Motor neuron (in vitro differentiated cells): ENCODE measurements at regions not wholly inside any gene's neighbourhood (a gene's known extent, or its start where the extent isn't known, plus 50 kb on each side); places are given as distances from the start of the nearest gene placed in this dataset.

Source experiments
- ATAC-seq, 8 experiments: fragments of 200-7000 bp; cut with Tn5 transposase; replicated peaks in 6 of 8; 2 replicates each; pipeline ENCODE4 v1.8.0; 2021; ENCODE audit warnings: mild to moderate bottlenecking in 8 of 8, moderate library complexity in 8 of 8
- H3K27ac ChIP-seq, 2 donors: fragments of 250-450 bp; sonication (Bioruptor Pico); 2 replicates each; pipeline ENCODE4 v1.9.0; 2021; ENCODE audit warnings: antibody characterized with exemption in 2 of 2, mild to moderate bottlenecking in 2 of 2, moderate library complexity in 1 of 2
- H3K4me1 ChIP-seq, 2 donors: fragments of 250-450 bp; sonication (Bioruptor Pico); replicated peaks in 1 of 2; 2 replicates each; pipeline ENCODE4 v1.6.1; 2021; ENCODE audit warnings: antibody characterized with exemption in 2 of 2, mild to moderate bottlenecking in 2 of 2, moderate library complexity in 1 of 2
- H3K4me3 ChIP-seq, 5 donors: fragments of 250-450 bp; sonication (Bioruptor Pico); 2 replicates each; pipeline ENCODE4 v1.9.0; 2021; ENCODE audit warnings: antibody characterized with exemption in 5 of 5, mild to moderate bottlenecking in 5 of 5, moderate library complexity in 4 of 5
- WGBS, 10 experiments: fragments of 450-650 bp; shearing (Covaris generic); methylation state at CpG; one replicate each; pipeline ENCODE4 v1.0.0; 2022; 5-methylcytosine and 5-hydroxymethylcytosine counted together
- in situ Hi-C, 9 experiments: fragments of 400-800 bp; cut with MboI; loops; one replicate each; pipeline ENCODE4 v1.15.0; 2021; ENCODE audit warnings: low sequenced_read_pairs in 9 of 9, low pct_unique_long_range_greater_than_20kb in 2 of 9; ENCODE audit not compliant: unreplicated experiment in 9 of 9

DNA sequence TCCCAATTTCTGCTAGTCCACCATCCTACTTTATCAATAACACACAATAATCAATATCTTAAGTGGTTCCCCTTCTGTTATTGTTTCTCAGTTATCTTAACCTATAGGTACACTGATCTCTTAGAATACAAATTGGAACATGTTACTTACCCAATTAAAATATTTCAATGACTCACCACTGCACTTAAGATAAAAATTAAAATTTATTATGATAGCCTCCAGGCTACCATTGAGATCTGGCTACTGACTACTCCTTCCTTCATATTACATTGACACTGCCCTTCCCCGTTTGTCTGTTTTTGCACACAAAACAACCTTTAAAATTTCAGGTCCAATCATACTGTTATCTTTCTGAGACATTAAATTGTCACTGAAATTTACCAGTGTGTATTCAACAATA lies 1074.7 kb downstream of the ADGRL3 start:
- Histone ChIP-seq H3K4me1 (no peaks in the 10 kb centered on the region), H3K27ac (no peak overlapping the region), H3K4me3 (no peak overlapping the region)
- in situ Hi-C loops: no loop called here
- WGBS, 10 experiments: 0 to 100% (median 80%) methylated on average over 1 of the region's 1 CpG; no CpG with 5 or more reads in 3 of the 10 experiments
- ATAC-seq: no peak

DNA sequence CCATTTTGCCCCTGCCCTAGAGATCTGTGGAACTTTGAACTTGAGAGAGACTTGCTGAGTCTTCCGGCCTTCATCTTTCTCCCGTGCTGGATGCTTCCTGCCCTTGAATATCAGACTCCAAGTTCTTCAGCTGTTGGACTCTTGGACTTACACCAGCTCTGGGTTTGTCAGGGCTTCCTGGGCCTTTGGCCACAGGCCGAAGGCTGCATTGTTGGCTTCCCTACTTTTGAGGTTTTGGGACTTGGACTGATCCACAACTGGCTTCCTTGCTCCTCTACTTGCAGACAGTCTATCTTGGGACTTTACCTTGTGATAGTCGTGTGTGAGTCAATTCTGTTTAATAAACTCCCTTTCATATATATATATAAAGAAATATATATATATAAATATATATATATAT lies 1071.0 kb downstream of the ADGRL3 start:
- H3K4me3 ChIP-seq: no peak overlapping the region
- in situ Hi-C loops: no loop called here
- no peak for ATAC-seq
- H3K27ac ChIP-seq: no peak overlapping the region
- H3K4me1 ChIP-seq: peaks cover 0 to 2% of the 10 kb centered on the region in 2 donors
- WGBS, 10 experiments: 0 to 93% (median 89%) methylated on average over 1 to 3 of the region's 4 CpGs; no CpG with 5 or more reads in 4 of the 10 experiments

DNA sequence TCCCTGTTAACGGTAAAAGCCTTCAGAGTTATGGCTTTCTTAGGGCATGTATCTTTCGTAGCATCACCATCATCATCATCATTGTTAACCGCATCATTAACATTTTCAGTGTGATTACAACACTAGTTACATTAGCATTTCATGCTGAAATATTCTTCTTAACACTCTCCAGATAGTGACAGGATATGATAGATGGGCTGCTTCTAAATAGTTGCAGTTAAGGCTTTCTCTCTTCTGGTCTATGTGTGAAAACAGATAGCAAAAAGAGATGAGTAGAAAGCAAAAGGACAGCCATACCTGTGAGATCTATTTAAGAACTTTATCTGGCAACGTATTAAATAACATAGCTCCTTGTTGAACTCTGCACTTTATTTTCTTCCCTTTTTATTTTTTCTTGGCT lies 1069.8 kb downstream of the ADGRL3 start:
- Histone ChIP-seq H3K4me1 (peaks cover 0 to 2% of the 10 kb centered on the region in 2 donors), H3K4me3 (no peak overlapping the region), H3K27ac (no peak overlapping the region)
- WGBS, 10 experiments: 19 to 100% (median 78%) methylated on average over 1 to 4 of the region's 4 CpGs
- in situ Hi-C loops: no loop called here
- no peak for ATAC-seq

DNA sequence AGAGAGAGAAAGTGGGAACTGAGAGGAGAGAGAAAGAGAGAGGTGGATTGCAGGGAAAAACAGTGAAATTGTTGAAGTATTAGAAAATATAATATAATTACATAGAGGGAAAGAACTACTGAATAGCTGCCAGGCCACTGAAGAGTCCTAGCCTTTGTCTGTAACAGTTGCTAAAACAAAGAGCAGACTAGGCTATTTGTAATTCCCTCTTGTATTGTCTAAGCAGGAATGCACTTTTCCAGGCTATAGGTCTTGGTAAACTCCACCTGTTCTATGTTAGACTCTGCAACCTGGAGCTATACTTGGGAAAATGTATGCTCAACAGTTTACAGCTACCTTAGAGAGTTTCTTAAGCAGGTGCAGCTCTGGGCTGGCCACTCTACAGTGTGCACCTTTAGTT lies 1063.3 kb downstream of the ADGRL3 start:
- no peak for ATAC-seq
- in situ Hi-C loops: no loop called here
- H3K27ac ChIP-seq: no peak overlapping the region
- peaks cover 0 to 2% of the 10 kb centered on the region in 2 donors for H3K4me1 ChIP-seq
- H3K4me3 ChIP-seq: no peak overlapping the region

DNA sequence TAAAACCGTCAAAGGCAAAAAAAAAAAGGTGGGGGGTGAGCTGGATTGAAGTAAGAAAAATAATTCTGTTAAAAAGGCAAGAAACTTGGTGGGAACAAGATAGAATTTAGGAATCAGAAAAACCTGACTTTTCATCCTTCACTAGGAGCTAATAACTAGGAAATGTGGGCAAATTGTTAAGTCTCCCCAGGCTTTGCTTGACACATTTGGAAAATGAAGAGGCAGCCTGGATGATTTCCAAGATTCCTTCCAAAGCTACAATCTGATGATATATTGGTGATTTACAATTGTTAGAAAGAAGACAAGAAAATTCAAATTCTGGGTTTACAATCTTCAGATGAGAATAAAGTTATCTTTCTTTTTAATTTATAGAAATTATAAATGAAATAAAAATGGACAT lies 1062.5 kb downstream of the ADGRL3 start:
- in situ Hi-C loops: no loop called here
- no peak overlapping the region for H3K4me3 ChIP-seq

DNA sequence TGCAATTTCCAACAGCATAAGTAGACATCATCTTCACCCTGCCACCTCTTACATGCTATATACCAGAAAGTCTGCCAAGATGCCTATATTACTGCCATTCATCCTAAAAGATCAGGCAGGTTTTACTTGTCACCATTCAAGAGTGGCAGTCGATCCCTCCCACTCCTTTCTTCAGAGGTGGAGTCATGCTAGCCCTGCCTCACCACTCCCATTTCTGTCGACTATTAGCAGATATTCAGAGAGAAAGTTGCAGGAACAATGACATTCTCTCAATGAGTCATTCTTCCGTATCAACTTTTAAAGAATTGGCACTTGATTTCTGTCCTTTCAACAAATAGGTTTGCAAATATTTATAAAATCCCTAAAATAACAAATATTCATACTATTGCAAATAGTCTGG lies 1060.1 kb downstream of the ADGRL3 start:
- in situ Hi-C loops: no loop called here
- ATAC-seq: peak in 4 of 8 experiments; percentile 19 to 61 (median 40)
- WGBS, 10 experiments: 4 to 80% (median 55%) methylated on average over 2 to 3 of the region's 3 CpGs; no CpG with 5 or more reads in 3 of the 10 experiments

More for the DNA sequence above, 1062.5 kb downstream of the ADGRL3 start:
- WGBS, 10 experiments: 0 to 89% (median 63%) methylated on average over 1 of the region's 1 CpG; no CpG with 5 or more reads in 1 of the 10 experiments
- no peak overlapping the region for H3K27ac ChIP-seq
- no peak for ATAC-seq
- peaks cover 2% of the 10 kb centered on the region in 2 donors for H3K4me1 ChIP-seq

DNA sequence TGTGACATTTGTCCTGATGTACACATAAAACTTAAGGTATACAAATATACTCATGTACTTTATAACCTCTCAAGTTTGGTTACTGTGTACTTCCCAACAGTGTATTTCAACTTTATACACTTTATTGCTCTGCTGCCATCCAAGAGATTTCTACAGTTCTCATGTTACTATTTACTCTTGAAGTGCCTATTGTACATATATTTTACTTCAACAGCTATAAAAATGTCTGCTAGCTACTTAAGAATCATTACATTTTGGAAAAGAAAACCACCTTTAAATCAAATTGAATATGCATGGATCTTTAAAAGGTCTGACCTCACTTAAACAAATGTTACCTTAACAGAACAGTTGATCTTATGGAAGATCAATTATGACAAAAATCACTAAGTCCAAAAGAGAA lies 1056.4 kb downstream of the ADGRL3 start:
- Histone ChIP-seq H3K4me3 (no peak overlapping the region), H3K4me1 (peaks cover 0 to 7% of the 10 kb centered on the region in 2 donors), H3K27ac (no peak overlapping the region)
- in situ Hi-C loops: no loop called here
- ATAC-seq: peak in 1 of 8 experiments; percentile 36

More for the DNA sequence above, 1060.1 kb downstream of the ADGRL3 start:
- Histone ChIP-seq H3K4me1 (peaks cover 0 to 7% of the 10 kb centered on the region in 2 donors), H3K27ac (no peak overlapping the region), H3K4me3 (no peak overlapping the region)

DNA sequence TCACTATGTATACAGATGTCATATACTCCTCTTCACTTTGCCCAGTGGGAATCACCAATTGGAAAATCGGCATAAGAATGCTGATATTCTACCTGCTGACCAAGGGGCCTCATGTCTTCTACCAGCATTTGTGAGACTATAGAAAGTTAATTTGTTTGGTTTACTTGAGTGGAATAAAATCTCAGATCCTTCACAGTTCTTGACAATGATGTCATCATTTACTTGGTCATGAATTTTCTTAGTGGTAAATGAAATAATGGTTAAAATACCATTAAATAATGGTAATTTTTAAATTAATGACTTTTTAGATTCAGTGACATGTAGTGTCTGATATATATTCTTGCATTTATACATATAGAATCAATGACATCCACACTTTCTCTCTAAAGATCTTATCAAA lies 1052.6 kb downstream of the ADGRL3 start:
- H3K27ac ChIP-seq: no peak overlapping the region
- WGBS, 10 experiments: 0 to 100% (median 11%) methylated on average over 1 of the region's 1 CpG; no CpG with 5 or more reads in 3 of the 10 experiments
- in situ Hi-C loops: no loop called here
- H3K4me3 ChIP-seq: no peak overlapping the region
- peaks cover 0 to 6% of the 10 kb centered on the region in 2 donors for H3K4me1 ChIP-seq
- no peak for ATAC-seq

DNA sequence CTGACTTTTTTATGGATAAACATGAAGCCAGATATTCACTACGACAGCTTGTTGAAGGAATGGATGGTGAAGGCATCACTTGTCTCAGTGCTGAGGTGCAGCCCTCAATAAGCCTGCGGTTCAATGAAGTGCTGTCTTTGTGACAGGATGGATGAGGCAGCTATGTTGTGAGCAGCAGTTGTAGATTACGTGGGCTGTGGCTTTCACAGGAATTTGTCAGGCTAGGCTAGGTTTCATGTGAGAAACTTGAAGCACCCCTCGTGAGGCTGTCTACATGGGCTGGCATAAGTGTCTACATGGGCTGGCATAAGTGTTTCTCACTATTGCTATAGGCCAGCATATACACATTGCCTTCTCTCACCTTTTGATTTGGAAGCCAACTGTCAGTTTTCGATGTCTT lies 1050.0 kb downstream of the ADGRL3 start:
- ATAC-seq: peak in 2 of 8 experiments; percentile 41 to 48
- in situ Hi-C loops: no loop called here
- WGBS, 10 experiments: 5 to 90% (median 40%) methylated on average over 2 to 4 of the region's 5 CpGs; no CpG with 5 or more reads in 2 of the 10 experiments
- Histone ChIP-seq H3K4me3 (no peak overlapping the region), H3K27ac (no peak overlapping the region), H3K4me1 (no peaks in the 10 kb centered on the region)

DNA sequence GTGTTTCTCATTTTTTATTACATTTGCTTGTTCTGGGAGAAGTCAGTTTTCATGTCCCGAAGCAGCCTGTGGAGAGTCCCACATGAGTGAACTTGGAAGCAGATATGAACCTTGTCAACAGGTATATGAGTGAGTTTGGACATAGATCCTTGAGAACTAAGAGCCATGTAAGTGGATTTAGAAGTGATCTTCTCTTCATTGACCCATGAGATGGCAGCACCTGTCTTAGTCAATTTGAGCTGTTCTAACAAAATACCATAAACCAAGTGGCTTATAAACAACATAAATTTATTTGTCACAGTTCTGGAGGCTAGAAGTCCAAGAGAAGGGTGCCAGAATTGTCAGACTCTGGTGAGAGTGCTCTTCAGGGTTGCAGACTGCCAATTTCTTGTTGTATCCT lies 1043.8 kb downstream of the ADGRL3 start:
- Histone ChIP-seq H3K4me1 (no peaks in the 10 kb centered on the region), H3K4me3 (no peak overlapping the region), H3K27ac (no peak overlapping the region)
- in situ Hi-C loops: no loop called here
- 0 to 100% (median 59%) methylated on average over 1 of the region's 1 CpG; no CpG with 5 or more reads in 2 of the 10 experiments for WGBS, 10 experiments
- ATAC-seq: no peak

DNA sequence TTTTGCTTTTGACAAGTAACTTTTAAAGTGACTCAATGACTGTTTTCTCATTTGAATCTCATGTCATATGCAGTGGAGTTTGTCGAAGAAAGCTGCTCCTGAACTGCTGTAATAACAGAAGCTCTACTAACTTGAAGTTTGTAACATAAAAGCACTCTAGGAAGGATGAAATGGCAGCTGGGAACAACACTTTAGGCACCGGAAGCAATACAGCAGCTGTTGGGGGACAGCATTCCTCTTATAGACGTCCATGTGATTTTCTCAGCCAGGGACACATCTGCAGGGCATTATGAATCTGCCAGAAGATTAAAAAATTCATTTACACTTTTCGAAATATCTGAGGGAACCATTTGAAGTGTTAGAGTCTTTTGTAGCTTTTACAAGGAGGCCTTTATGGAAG lies 1035.8 kb downstream of the ADGRL3 start:
- H3K4me3 ChIP-seq: no peak overlapping the region
- peaks cover 0 to 5% of the 10 kb centered on the region in 2 donors for H3K4me1 ChIP-seq
- WGBS, 10 experiments: 0 to 88% (median 73%) methylated on average over 1 to 4 of the region's 4 CpGs
- no peak overlapping the region for H3K27ac ChIP-seq
- in situ Hi-C loops: no loop called here
- ATAC-seq: no peak

DNA sequence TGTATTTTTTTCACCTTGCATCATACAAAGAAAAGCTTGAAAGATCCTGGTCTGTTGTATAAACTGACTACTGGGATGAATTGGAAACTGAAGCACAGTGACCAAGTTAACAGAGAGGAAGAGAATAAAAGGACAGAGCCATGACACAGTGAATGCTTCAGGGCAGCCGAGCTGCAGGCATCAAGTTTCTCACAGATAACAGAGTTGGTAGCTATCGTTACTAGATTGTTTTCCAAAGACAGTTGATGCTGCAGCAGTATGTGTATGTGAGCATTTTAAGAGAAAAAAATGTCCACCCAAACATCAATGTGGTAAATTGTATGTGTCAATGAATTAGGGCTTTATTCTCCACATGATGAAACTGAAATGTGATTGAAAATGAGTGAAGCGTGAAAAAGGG lies 1032.7 kb downstream of the ADGRL3 start:
- 0 to 69% (median 37%) methylated on average over 1 to 3 of the region's 3 CpGs for WGBS, 10 experiments
- in situ Hi-C loops: no loop called here
- Histone ChIP-seq H3K4me3 (no peak overlapping the region), H3K4me1 (peaks cover 0 to 5% of the 10 kb centered on the region in 2 donors), H3K27ac (no peak overlapping the region)
- ATAC-seq: peak in 5 of 8 experiments; percentile 54 to 76 (median 66)

DNA sequence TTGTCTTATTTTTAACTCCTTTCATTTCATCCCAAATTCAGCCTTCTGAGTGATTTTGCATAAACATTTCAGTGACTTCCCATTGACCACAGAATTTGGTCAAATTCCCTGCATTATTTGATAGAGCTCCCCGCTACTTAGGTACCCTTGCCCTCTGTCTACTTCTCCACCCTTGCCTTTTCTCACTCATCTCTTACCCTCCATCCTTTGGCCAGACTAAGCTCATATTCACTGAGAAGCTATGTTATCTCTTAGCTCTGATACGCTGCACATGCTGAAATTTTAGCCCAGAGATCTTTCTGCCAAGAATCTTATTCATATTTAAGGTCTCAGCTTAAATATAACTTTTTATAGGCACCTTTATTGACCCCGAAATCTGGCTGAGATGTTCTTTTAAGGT lies 1031.9 kb downstream of the ADGRL3 start:
- Histone ChIP-seq H3K27ac (no peak overlapping the region), H3K4me1 (peaks cover 0 to 5% of the 10 kb centered on the region in 2 donors), H3K4me3 (no peak overlapping the region)
- no peak for ATAC-seq
- 0 to 100% (median 89%) methylated on average over 1 to 3 of the region's 3 CpGs for WGBS, 10 experiments
- in situ Hi-C loops: no loop called here

DNA sequence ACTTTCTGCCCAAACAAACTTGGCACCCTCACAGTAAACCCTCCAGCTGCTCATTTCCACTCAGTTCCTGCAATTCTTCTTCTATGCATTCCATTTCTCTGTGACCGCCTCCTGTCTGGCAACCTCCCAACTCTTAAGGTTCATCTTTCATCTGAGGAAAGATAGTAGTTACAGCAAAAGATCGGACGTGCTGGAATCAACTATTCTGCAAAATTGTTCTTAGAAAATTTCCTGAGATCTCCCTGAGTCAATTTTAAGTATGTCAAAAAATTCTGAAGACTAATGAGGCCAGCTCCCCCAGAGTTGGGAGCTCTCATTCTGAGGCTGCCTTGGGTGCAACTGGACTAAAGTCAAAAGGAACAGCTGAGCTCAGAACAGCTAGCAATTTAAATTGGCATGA lies 1026.0 kb downstream of the ADGRL3 start:
- Histone ChIP-seq H3K4me3 (no peak overlapping the region), H3K4me1 (peaks cover 0 to 12% of the 10 kb centered on the region in 2 donors), H3K27ac (no peak overlapping the region)
- in situ Hi-C loops: no loop called here
- ATAC-seq: no peak
- WGBS, 10 experiments: 0 to 100% (median 69%) methylated on average over 1 to 3 of the region's 3 CpGs; no CpG with 5 or more reads in 1 of the 10 experiments
